ENCODE measurements at regions not wholly inside any gene's neighbourhood (a gene's known extent, or its start where the extent isn't known, plus 50 kb on each side); places are given as distances from the start of the nearest gene placed in this dataset.

GRCh38 chr10:46229144-46229563 lies 57.6 kb upstream of the ANTXRL start:
- no peak for DNase-seq

GRCh38 chr10:46230615-46231014 lies 56.2 kb upstream of the ANTXRL start:
- DNase-seq = no peak

GRCh38 chr10:46231087-46231486 lies 55.7 kb upstream of the ANTXRL start:
- DNase-seq = no peak

- no peak for DNase-seq
Observed at GRCh38 chr10:46232084-46232483, 54.7 kb upstream of the ANTXRL start.

GRCh38 chr10:46232666-46233065 lies 54.1 kb upstream of the ANTXRL start:
- no peak for DNase-seq

- no peak for DNase-seq
Observed at GRCh38 chr10:46233181-46233580, 53.6 kb upstream of the ANTXRL start.

- DNase-seq = no peak
Observed at GRCh38 chr10:46234026-46234425, 52.8 kb upstream of the ANTXRL start.

- no peak for DNase-seq
Observed at GRCh38 chr10:46234431-46235060, 52.3 kb upstream of the ANTXRL start.

GRCh38 chr10:46235705-46236545 lies 50.9 kb upstream of the ANTXRL start:
- no peak for DNase-seq

GRCh38 chr10:46236546-46236887 lies 50.3 kb upstream of the ANTXRL start:
- DNase-seq = no peak

- DNase-seq = no peak
Observed at GRCh38 chr10:46236941-46237681, 49.7 kb upstream of the ANTXRL start.
